ENCODE measurements at regions not wholly inside any gene's neighbourhood (a gene's known extent, or its start where the extent isn't known, plus 50 kb on each side); places are given as distances from the start of the nearest gene placed in this dataset.

- no peak for DNase-seq (ENCODE audit: low read depth in 4 of 4, low spot score in 2 of 4)
Measured at GRCh38 chr2:765369-765768, 88.2 kb upstream of the TMEM18 start.

- no peak for DNase-seq (ENCODE audit: low read depth in 4 of 4, low spot score in 2 of 4)
Measured at GRCh38 chr2:763766-764525, 86.7 kb upstream of the TMEM18 start.

- DNase-seq (ENCODE audit: low read depth in 4 of 4, low spot score in 2 of 4): no peak
Measured at GRCh38 chr2:762646-763045, 85.4 kb upstream of the TMEM18 start.

- DNase-seq (ENCODE audit: low read depth in 4 of 4, low spot score in 2 of 4): no peak
Measured at GRCh38 chr2:761384-761783, 84.2 kb upstream of the TMEM18 start.

- no peak for DNase-seq (ENCODE audit: low read depth in 4 of 4, low spot score in 2 of 4)
Measured at GRCh38 chr2:760001-760400, 82.8 kb upstream of the TMEM18 start.

GRCh38 chr2:758073-758820 is 81.0 kb upstream of the TMEM18 start:
- no peak for DNase-seq (ENCODE audit: low read depth in 4 of 4, low spot score in 2 of 4)

- DNase-seq (ENCODE audit: low read depth in 4 of 4, low spot score in 2 of 4): no peak
Measured at GRCh38 chr2:753123-753522, 75.9 kb upstream of the TMEM18 start.

- no peak for DNase-seq (ENCODE audit: low read depth in 4 of 4, low spot score in 2 of 4)
Measured at GRCh38 chr2:751474-751873, 74.3 kb upstream of the TMEM18 start.

GRCh38 chr2:750628-751027 is 73.4 kb upstream of the TMEM18 start:
- no peak for DNase-seq (ENCODE audit: low read depth in 4 of 4, low spot score in 2 of 4)

- no peak for DNase-seq (ENCODE audit: low read depth in 4 of 4, low spot score in 2 of 4)
Measured at GRCh38 chr2:747762-748351, 70.7 kb upstream of the TMEM18 start.

GRCh38 chr2:746697-747096 is 69.5 kb upstream of the TMEM18 start:
- no peak for DNase-seq (ENCODE audit: low read depth in 4 of 4, low spot score in 2 of 4)

GRCh38 chr2:744088-744487 is 66.9 kb upstream of the TMEM18 start:
- DNase-seq (ENCODE audit: low read depth in 4 of 4, low spot score in 2 of 4): no peak

- DNase-seq (ENCODE audit: low read depth in 4 of 4, low spot score in 2 of 4): no peak
Measured at GRCh38 chr2:742221-742620, 65.0 kb upstream of the TMEM18 start.

GRCh38 chr2:741195-741496 is 63.9 kb upstream of the TMEM18 start:
- DNase-seq (ENCODE audit: low read depth in 4 of 4, low spot score in 2 of 4): no peak

GRCh38 chr2:740322-741194 is 63.4 kb upstream of the TMEM18 start:
- peak; percentile 67 to 100 (median 90) for DNase-seq (ENCODE audit: low read depth in 4 of 4, low spot score in 2 of 4)

GRCh38 chr2:739864-740321 is 62.7 kb upstream of the TMEM18 start:
- peak in 2 of 4 donors; percentile 84 to 91 for DNase-seq (ENCODE audit: low read depth in 4 of 4, low spot score in 2 of 4)

- DNase-seq (ENCODE audit: low read depth in 4 of 4, low spot score in 2 of 4): no peak
Measured at GRCh38 chr2:736939-737338, 59.7 kb upstream of the TMEM18 start.

GRCh38 chr2:735670-736218 is 58.5 kb upstream of the TMEM18 start:
- no peak for DNase-seq (ENCODE audit: low read depth in 4 of 4, low spot score in 2 of 4)

- DNase-seq (ENCODE audit: low read depth in 4 of 4, low spot score in 2 of 4): no peak
Measured at GRCh38 chr2:734496-734895, 57.3 kb upstream of the TMEM18 start.

- no peak for DNase-seq (ENCODE audit: low read depth in 4 of 4, low spot score in 2 of 4)
Measured at GRCh38 chr2:733495-733894, 56.3 kb upstream of the TMEM18 start.

GRCh38 chr2:733001-733400 is 55.8 kb upstream of the TMEM18 start:
- DNase-seq (ENCODE audit: low read depth in 4 of 4, low spot score in 2 of 4): no peak

All from left renal cortex interstitium (tissue), 4 donors.